ENCODE measurements at regions not wholly inside any gene's neighbourhood (a gene's known extent, or its start where the extent isn't known, plus 50 kb on each side); places are given as distances from the start of the nearest gene placed in this dataset.

DNA sequence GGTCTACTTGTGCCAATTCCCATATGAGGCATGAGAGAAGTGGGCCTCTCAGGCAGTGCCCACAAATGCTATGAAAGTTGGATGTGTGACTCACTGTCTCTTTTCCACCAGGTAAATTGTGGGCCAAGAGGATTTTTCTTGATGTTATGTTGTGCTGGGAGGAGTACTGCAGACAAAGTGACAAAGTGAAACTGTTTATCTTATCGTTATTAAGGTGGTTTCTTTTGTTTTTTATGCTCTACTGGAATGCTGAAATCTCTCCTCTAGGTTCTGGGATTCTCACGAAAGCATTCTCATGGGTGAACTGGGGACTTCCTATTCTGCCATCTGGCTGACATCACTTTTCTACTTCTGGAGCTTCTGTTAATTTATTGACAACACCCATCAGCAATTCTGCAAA lies 919.6 kb upstream of the EPHA6 start:
- POLR2A ChIA-PET, result no interaction called here
- CTCF ChIA-PET, result interaction anchor here (0.7 kb wide), 1 partner anchor 1781 kb away, joined by 3 read pairs; no protein-coding TSS in a partner anchor
- no peaks in the 10 kb centered on the region for H3K9me3 ChIP-seq (ENCODE audit: control insufficient read depth, insufficient read depth, low read depth, low read length)
- H3K4me3 ChIP-seq (ENCODE audit: low read depth, low read length), result no peak overlapping the region
- H3K4me1 ChIP-seq (ENCODE audit: control insufficient read depth, insufficient read depth, low read length), result no peaks in the 10 kb centered on the region
- TF ChIP-seq ZNF585B (tag by site-specific recombination; IDR thresholded peaks at IDR 0.05), result no peak
- TF ChIP-seq ZIC2 (tag by site-specific recombination; IDR thresholded peaks at IDR 0.05), result no peak
- no peak for TF ChIP-seq ZNF112 (tag by site-specific recombination; IDR thresholded peaks at IDR 0.05)
- no peak for TF ChIP-seq ZNF391 (tag by site-specific recombination; IDR thresholded peaks at IDR 0.05; ENCODE audit: borderline replicate concordance, low read depth)
- no peak for TF ChIP-seq ZNF324 (tag by site-specific recombination; IDR thresholded peaks at IDR 0.05)
- no peak for TF ChIP-seq ZFP37 (tag by site-specific recombination; IDR thresholded peaks at IDR 0.05)
- TF ChIP-seq ZNF624 (tag by site-specific recombination; IDR thresholded peaks at IDR 0.05), result no peak
- TF ChIP-seq, protein P1, sequence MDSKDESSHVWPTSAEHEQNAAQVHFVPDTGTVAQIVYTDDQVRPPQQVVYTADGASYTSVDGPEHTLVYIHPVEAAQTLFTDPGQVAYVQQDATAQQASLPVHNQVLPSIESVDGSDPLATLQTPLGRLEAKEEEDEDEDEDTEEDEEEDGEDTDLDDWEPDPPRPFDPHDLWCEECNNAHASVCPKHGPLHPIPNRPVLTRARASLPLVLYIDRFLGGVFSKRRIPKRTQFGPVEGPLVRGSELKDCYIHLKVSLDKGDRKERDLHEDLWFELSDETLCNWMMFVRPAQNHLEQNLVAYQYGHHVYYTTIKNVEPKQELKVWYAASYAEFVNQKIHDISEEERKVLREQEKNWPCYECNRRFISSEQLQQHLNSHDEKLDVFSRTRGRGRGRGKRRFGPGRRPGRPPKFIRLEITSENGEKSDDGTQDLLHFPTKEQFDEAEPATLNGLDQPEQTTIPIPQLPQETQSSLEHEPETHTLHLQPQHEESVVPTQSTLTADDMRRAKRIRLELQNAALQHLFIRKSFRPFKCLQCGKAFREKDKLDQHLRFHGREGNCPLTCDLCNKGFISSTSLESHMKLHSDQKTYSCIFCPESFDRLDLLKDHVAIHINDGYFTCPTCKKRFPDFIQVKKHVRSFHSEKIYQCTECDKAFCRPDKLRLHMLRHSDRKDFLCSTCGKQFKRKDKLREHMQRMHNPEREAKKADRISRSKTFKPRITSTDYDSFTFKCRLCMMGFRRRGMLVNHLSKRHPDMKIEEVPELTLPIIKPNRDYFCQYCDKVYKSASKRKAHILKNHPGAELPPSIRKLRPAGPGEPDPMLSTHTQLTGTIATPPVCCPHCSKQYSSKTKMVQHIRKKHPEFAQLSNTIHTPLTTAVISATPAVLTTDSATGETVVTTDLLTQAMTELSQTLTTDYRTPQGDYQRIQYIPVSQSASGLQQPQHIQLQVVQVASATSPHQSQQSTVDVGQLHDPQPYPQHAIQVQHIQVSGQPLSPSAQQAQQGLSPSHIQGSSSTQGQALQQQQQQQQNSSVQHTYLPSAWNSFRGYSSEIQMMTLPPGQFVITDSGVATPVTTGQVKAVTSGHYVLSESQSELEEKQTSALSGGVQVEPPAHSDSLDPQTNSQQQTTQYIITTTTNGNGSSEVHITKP (tag by site-specific recombination; IDR thresholded peaks at IDR 0.05), result no peak
- TF ChIP-seq, protein P2, sequence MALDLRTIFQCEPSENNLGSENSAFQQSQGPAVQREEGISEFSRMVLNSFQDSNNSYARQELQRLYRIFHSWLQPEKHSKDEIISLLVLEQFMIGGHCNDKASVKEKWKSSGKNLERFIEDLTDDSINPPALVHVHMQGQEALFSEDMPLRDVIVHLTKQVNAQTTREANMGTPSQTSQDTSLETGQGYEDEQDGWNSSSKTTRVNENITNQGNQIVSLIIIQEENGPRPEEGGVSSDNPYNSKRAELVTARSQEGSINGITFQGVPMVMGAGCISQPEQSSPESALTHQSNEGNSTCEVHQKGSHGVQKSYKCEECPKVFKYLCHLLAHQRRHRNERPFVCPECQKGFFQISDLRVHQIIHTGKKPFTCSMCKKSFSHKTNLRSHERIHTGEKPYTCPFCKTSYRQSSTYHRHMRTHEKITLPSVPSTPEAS (tag by site-specific recombination; IDR thresholded peaks at IDR 0.05), result no peak
- TF ChIP-seq, protein P3, sequence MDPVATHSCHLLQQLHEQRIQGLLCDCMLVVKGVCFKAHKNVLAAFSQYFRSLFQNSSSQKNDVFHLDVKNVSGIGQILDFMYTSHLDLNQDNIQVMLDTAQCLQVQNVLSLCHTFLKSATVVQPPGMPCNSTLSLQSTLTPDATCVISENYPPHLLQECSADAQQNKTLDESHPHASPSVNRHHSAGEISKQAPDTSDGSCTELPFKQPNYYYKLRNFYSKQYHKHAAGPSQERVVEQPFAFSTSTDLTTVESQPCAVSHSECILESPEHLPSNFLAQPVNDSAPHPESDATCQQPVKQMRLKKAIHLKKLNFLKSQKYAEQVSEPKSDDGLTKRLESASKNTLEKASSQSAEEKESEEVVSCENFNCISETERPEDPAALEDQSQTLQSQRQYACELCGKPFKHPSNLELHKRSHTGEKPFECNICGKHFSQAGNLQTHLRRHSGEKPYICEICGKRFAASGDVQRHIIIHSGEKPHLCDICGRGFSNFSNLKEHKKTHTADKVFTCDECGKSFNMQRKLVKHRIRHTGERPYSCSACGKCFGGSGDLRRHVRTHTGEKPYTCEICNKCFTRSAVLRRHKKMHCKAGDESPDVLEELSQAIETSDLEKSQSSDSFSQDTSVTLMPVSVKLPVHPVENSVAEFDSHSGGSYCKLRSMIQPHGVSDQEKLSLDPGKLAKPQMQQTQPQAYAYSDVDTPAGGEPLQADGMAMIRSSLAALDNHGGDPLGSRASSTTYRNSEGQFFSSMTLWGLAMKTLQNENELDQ (tag by site-specific recombination; IDR thresholded peaks at IDR 0.05; ENCODE audit: low read depth), result no peak
- no peak for TF ChIP-seq ZNF473 (tag by site-specific recombination; IDR thresholded peaks at IDR 0.05)
- TF ChIP-seq, protein P4, sequence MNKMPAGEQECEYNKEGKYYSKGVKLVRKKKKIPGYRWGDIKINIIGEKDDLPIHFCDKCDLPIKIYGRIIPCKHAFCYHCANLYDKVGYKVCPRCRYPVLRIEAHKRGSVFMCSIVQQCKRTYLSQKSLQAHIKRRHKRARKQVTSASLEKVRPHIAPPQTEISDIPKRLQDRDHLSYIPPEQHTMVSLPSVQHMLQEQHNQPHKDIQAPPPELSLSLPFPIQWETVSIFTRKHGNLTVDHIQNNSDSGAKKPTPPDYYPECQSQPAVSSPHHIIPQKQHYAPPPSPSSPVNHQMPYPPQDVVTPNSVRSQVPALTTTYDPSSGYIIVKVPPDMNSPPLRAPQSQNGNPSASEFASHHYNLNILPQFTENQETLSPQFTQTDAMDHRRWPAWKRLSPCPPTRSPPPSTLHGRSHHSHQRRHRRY (tag by site-specific recombination; IDR thresholded peaks at IDR 0.05), result no peak
- TF ChIP-seq ZBTB21 (tag by site-specific recombination; IDR thresholded peaks at IDR 0.05), result no peak
- TF ChIP-seq ZNF175 (tag by site-specific recombination; IDR thresholded peaks at IDR 0.05), result no peak
- no peak for TF ChIP-seq MYNN (tag by site-specific recombination; IDR thresholded peaks at IDR 0.05; ENCODE audit: borderline replicate concordance)
- TF ChIP-seq, protein P5, sequence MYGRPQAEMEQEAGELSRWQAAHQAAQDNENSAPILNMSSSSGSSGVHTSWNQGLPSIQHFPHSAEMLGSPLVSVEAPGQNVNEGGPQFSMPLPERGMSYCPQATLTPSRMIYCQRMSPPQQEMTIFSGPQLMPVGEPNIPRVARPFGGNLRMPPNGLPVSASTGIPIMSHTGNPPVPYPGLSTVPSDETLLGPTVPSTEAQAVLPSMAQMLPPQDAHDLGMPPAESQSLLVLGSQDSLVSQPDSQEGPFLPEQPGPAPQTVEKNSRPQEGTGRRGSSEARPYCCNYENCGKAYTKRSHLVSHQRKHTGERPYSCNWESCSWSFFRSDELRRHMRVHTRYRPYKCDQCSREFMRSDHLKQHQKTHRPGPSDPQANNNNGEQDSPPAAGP (tag by site-specific recombination; IDR thresholded peaks at IDR 0.05), result no peak
- TF ChIP-seq, protein P6, sequence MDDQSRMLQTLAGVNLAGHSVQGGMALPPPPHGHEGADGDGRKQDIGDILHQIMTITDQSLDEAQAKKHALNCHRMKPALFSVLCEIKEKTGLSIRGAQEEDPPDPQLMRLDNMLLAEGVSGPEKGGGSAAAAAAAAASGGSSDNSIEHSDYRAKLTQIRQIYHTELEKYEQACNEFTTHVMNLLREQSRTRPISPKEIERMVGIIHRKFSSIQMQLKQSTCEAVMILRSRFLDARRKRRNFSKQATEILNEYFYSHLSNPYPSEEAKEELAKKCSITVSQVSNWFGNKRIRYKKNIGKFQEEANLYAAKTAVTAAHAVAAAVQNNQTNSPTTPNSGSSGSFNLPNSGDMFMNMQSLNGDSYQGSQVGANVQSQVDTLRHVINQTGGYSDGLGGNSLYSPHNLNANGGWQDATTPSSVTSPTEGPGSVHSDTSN (CRISPR knock-in tag; IDR thresholded peaks at IDR 0.05), result no peak
- no peak for TF ChIP-seq KLF7 (tag by site-specific recombination; IDR thresholded peaks at IDR 0.05; ENCODE audit: borderline replicate concordance)
- H3K27ac ChIP-seq (ENCODE audit: extremely low read depth, low read depth, low read length), result no peak overlapping the region
- H3K36me3 ChIP-seq (ENCODE audit: control insufficient read depth in 2 of 2, insufficient read depth in 1 of 2, low read length in 2 of 2), result no peaks in the 10 kb centered on the region

Data from HEK293 (cell line).